GM23338 (cell line): ENCODE measurements at regions not wholly inside any gene's neighbourhood (a gene's known extent, or its start where the extent isn't known, plus 50 kb on each side); places are given as distances from the start of the nearest gene placed in this dataset.

Experiments
- ATAC-seq: fragments of 200-7000 bp; cut with Tn5 transposase; 3 replicates; pipeline ENCODE4 v1.9.1; 2020
- DNase-seq: peaks from one replicate; pipeline ENCODE4 v3.0.0-alpha.2; 2015; ENCODE audit warnings: low spot score
- H2AFZ ChIP-seq: fragments of 200-600 bp; sonication (generic); 2 replicates; pipeline ENCODE4 v1.8.0; 2016; ENCODE audit warnings: antibody characterized with exemption, mild to moderate bottlenecking, moderate library complexity
- H3F3A ChIP-seq: fragments of 200-600 bp; sonication (generic); replicated peaks from 2 replicates; pipeline ENCODE4 v1.8.0; 2017; ENCODE audit warnings: antibody characterized with exemption, mixed run types, low read depth
- H3K27ac ChIP-seq: fragments of 200-600 bp; sonication (generic); 2 replicates; pipeline ENCODE4 v1.6.1; 2016; ENCODE audit warnings: low read depth
- H3K27me3 ChIP-seq: fragments of 200-600 bp; sonication (generic); 2 replicates; pipeline ENCODE4 v1.8.0; 2016; ENCODE audit warnings: mild to moderate bottlenecking, mixed run types, moderate library complexity; ENCODE audit not compliant: insufficient read depth
- H3K36me3 ChIP-seq: fragments of 200-600 bp; sonication (generic); 2 replicates; pipeline ENCODE4 v1.8.0; 2016; ENCODE audit warnings: mild to moderate bottlenecking; ENCODE audit not compliant: insufficient read depth
- H3K4me1 ChIP-seq: fragments of 200-600 bp; sonication (generic); 2 replicates; pipeline ENCODE4 v1.8.0; 2016; ENCODE audit warnings: mild to moderate bottlenecking, moderate library complexity; ENCODE audit not compliant: insufficient read depth
- H3K4me2 ChIP-seq: fragments of 200-600 bp; sonication (generic); 2 replicates; pipeline ENCODE4 v1.7.1; 2017; ENCODE audit warnings: mixed run types
- H3K4me3 ChIP-seq: fragments of 200-600 bp; sonication (generic); 2 replicates; pipeline ENCODE4 v1.6.1; 2016; ENCODE audit warnings: mixed run types
- H3K79me2 ChIP-seq: fragments of 200-600 bp; sonication (generic); replicated peaks from 2 replicates; pipeline ENCODE4 v1.8.0; 2017; ENCODE audit warnings: mild to moderate bottlenecking; ENCODE audit not compliant: insufficient read depth
- H3K9me2 ChIP-seq: fragments of 200-600 bp; sonication (generic); 2 replicates; pipeline ENCODE4 v1.8.0; 2017; ENCODE audit not compliant: insufficient read depth
- H4K20me1 ChIP-seq: fragments of 200-600 bp; sonication (generic); replicated peaks from 2 replicates; pipeline ENCODE4 v1.8.0; 2017; ENCODE audit warnings: mild to moderate bottlenecking; ENCODE audit not compliant: insufficient read depth
- H3K27ac Mint-ChIP-seq: 2 replicates; pipeline ENCODE4 v1.8.0; 2020; ENCODE audit warnings: inconsistent platforms, mild to moderate bottlenecking, moderate library complexity, mixed read lengths
- H3K27me3 Mint-ChIP-seq: 3 replicates; pipeline ENCODE4 v1.8.0; 2022; ENCODE audit warnings: low read depth, mild to moderate bottlenecking, moderate library complexity, mixed read lengths, inconsistent platforms; ENCODE audit not compliant: insufficient read depth, poor library complexity
- H3K36me3 Mint-ChIP-seq: 3 replicates; pipeline ENCODE4 v1.8.0; 2021; ENCODE audit warnings: low read depth, mild to moderate bottlenecking, inconsistent platforms, moderate library complexity, mixed read lengths
- H3K4me1 Mint-ChIP-seq: 3 replicates; pipeline ENCODE4 v1.8.0; 2020; ENCODE audit warnings: mild to moderate bottlenecking, inconsistent platforms, mixed read lengths
- H3K4me3 Mint-ChIP-seq: 3 replicates; pipeline ENCODE4 v1.8.0; 2021; ENCODE audit warnings: moderate library complexity, mild to moderate bottlenecking, inconsistent platforms, mixed read lengths
- H3K9me3 Mint-ChIP-seq: 3 replicates; pipeline ENCODE4 v1.8.0; 2020; ENCODE audit warnings: moderate library complexity, mild to moderate bottlenecking, inconsistent platforms, mixed read lengths
- EZH2 ChIP-seq: fragments of 200-600 bp; sonication (generic); IDR thresholded peaks from one replicate; pipeline ENCODE4 v1.8.0; 2017; ENCODE audit warnings: antibody characterized with exemption, mild to moderate bottlenecking, low read depth; ENCODE audit not compliant: unreplicated experiment
- EZH2phosphoT487 ChIP-seq: fragments of 200-600 bp; sonication (generic); IDR thresholded peaks from one replicate; pipeline ENCODE4 v1.8.1; 2018; ENCODE audit warnings: antibody characterized with exemption; ENCODE audit not compliant: unreplicated experiment
- JUNB ChIP-seq: IDR thresholded peaks from one replicate; pipeline ENCODE4 v1.6.1; 2016; ENCODE audit warnings: antibody characterized with exemption; ENCODE audit not compliant: unreplicated experiment
- NANOG ChIP-seq: IDR thresholded peaks from 2 replicates; pipeline ENCODE4 v1.6.1; 2016; ENCODE audit warnings: antibody characterized with exemption, borderline replicate concordance
- POLR2AphosphoS5 ChIP-seq: IDR thresholded peaks from 2 replicates; pipeline ENCODE4 v1.6.1; 2016; ENCODE audit warnings: antibody characterized with exemption, low read depth
- STAT1 ChIP-seq: IDR thresholded peaks from one replicate; pipeline ENCODE4 v1.6.1; 2016; ENCODE audit warnings: antibody characterized with exemption; ENCODE audit not compliant: unreplicated experiment
- TF ChIP-seq, protein P1 (sequence below): IDR thresholded peaks from 2 replicates; pipeline ENCODE4 v1.6.1; 2016; ENCODE audit warnings: antibody characterized with exemption
- TF ChIP-seq, protein P2 (sequence below): IDR thresholded peaks from one replicate; pipeline ENCODE4 v1.6.1; 2018; ENCODE audit warnings: antibody characterized with exemption; ENCODE audit not compliant: unreplicated experiment
- TF ChIP-seq, protein P3 (sequence below): fragments of 250-450 bp; sonication (Bioruptor Pico); IDR thresholded peaks from 2 replicates; pipeline ENCODE4 v1.5.0; 2020; ENCODE audit warnings: mild to moderate bottlenecking, moderate library complexity

- no peak for TF ChIP-seq EZH2
- TF ChIP-seq, protein P1, sequence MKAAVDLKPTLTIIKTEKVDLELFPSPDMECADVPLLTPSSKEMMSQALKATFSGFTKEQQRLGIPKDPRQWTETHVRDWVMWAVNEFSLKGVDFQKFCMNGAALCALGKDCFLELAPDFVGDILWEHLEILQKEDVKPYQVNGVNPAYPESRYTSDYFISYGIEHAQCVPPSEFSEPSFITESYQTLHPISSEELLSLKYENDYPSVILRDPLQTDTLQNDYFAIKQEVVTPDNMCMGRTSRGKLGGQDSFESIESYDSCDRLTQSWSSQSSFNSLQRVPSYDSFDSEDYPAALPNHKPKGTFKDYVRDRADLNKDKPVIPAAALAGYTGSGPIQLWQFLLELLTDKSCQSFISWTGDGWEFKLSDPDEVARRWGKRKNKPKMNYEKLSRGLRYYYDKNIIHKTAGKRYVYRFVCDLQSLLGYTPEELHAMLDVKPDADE: no peak
These were observed 66.6 kb upstream of the ID2 start (continued) for GRCh38 chr2:8615252-8615575.

GRCh38 chr2:8615576-8616281, 66.1 kb upstream of the ID2 start:
- Histone ChIP-seq H3K27ac (no peak overlapping the region), H3K4me1 (no peaks in the 10 kb centered on the region), H4K20me1 (no peaks in the 10 kb centered on the region), H3K27me3 (no peaks in the 10 kb centered on the region), H3F3A (no peaks in the 10 kb centered on the region), H3K79me2 (no peaks in the 10 kb centered on the region), H3K36me3 (no peaks in the 10 kb centered on the region), H3K4me3 (no peak overlapping the region), H2AFZ (no peak overlapping the region), H3K4me2 (no peak overlapping the region), H3K9me2 (no peaks in the 10 kb centered on the region)
- H3K27me3 Mint-ChIP-seq: peaks cover 9% of the 10 kb centered on the region
- H3K27ac Mint-ChIP-seq: no peak overlapping the region
- TF ChIP-seq NANOG (no peak), POLR2AphosphoS5 (no peak), EZH2phosphoT487 (no peak)
- H3K4me3 Mint-ChIP-seq: no peak overlapping the region
- no peaks in the 10 kb centered on the region for H3K4me1 Mint-ChIP-seq
- ATAC-seq: no peak
- peaks cover 3% of the 10 kb centered on the region for H3K9me3 Mint-ChIP-seq
- 0 out of 3 replicates have a peak, but pooled peaks cover 3% of the 10 kb centered on the region for H3K36me3 Mint-ChIP-seq
- DNase-seq: no peak

DNA sequence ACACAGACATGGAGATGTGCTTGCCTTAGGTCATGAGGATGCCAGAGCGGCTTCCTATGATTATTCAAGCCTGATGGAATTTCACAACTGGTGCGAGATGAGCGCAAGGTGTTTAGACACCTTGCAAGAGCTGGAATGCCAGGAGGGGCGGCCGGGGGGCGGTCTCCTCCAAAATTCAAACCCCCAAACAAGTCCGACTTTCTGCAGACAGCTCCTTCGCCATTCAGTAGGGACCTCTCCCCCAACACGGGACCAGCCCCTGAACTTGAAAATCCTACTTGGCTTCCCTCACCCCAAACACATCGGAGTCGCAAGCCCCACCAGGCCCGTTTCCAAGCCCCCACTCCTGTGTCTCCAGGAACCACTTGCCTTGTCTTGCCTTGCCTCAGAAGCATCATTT, 64.8 kb upstream of the ID2 start:
- Histone ChIP-seq H3K36me3 (no peaks in the 10 kb centered on the region), H3K27ac (no peak overlapping the region), H3K27me3 (no peaks in the 10 kb centered on the region), H3K4me1 (no peaks in the 10 kb centered on the region), H3K79me2 (no peaks in the 10 kb centered on the region), H3K4me3 (no peak overlapping the region), H2AFZ (no peak overlapping the region), H3K4me2 (no peak overlapping the region), H4K20me1 (no peaks in the 10 kb centered on the region), H3K9me2 (no peaks in the 10 kb centered on the region), H3F3A (no peaks in the 10 kb centered on the region)
- DNase-seq: no peak
- Mint-ChIP-seq H3K27me3 (peaks cover 9% of the 10 kb centered on the region), H3K9me3 (no peaks in the 10 kb centered on the region), H3K27ac (no peak overlapping the region), H3K4me3 (no peak overlapping the region), H3K36me3 (no peaks in the 10 kb centered on the region), H3K4me1 (no peaks in the 10 kb centered on the region)
- ATAC-seq: no peak
- TF ChIP-seq NANOG: no peak
- TF ChIP-seq EZH2phosphoT487: no peak
- no peak for TF ChIP-seq POLR2AphosphoS5
- no peak for TF ChIP-seq JUNB
- no peak for TF ChIP-seq STAT1
- TF ChIP-seq, protein P2, sequence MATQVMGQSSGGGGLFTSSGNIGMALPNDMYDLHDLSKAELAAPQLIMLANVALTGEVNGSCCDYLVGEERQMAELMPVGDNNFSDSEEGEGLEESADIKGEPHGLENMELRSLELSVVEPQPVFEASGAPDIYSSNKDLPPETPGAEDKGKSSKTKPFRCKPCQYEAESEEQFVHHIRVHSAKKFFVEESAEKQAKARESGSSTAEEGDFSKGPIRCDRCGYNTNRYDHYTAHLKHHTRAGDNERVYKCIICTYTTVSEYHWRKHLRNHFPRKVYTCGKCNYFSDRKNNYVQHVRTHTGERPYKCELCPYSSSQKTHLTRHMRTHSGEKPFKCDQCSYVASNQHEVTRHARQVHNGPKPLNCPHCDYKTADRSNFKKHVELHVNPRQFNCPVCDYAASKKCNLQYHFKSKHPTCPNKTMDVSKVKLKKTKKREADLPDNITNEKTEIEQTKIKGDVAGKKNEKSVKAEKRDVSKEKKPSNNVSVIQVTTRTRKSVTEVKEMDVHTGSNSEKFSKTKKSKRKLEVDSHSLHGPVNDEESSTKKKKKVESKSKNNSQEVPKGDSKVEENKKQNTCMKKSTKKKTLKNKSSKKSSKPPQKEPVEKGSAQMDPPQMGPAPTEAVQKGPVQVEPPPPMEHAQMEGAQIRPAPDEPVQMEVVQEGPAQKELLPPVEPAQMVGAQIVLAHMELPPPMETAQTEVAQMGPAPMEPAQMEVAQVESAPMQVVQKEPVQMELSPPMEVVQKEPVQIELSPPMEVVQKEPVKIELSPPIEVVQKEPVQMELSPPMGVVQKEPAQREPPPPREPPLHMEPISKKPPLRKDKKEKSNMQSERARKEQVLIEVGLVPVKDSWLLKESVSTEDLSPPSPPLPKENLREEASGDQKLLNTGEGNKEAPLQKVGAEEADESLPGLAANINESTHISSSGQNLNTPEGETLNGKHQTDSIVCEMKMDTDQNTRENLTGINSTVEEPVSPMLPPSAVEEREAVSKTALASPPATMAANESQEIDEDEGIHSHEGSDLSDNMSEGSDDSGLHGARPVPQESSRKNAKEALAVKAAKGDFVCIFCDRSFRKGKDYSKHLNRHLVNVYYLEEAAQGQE: no peak
- TF ChIP-seq, protein P3, sequence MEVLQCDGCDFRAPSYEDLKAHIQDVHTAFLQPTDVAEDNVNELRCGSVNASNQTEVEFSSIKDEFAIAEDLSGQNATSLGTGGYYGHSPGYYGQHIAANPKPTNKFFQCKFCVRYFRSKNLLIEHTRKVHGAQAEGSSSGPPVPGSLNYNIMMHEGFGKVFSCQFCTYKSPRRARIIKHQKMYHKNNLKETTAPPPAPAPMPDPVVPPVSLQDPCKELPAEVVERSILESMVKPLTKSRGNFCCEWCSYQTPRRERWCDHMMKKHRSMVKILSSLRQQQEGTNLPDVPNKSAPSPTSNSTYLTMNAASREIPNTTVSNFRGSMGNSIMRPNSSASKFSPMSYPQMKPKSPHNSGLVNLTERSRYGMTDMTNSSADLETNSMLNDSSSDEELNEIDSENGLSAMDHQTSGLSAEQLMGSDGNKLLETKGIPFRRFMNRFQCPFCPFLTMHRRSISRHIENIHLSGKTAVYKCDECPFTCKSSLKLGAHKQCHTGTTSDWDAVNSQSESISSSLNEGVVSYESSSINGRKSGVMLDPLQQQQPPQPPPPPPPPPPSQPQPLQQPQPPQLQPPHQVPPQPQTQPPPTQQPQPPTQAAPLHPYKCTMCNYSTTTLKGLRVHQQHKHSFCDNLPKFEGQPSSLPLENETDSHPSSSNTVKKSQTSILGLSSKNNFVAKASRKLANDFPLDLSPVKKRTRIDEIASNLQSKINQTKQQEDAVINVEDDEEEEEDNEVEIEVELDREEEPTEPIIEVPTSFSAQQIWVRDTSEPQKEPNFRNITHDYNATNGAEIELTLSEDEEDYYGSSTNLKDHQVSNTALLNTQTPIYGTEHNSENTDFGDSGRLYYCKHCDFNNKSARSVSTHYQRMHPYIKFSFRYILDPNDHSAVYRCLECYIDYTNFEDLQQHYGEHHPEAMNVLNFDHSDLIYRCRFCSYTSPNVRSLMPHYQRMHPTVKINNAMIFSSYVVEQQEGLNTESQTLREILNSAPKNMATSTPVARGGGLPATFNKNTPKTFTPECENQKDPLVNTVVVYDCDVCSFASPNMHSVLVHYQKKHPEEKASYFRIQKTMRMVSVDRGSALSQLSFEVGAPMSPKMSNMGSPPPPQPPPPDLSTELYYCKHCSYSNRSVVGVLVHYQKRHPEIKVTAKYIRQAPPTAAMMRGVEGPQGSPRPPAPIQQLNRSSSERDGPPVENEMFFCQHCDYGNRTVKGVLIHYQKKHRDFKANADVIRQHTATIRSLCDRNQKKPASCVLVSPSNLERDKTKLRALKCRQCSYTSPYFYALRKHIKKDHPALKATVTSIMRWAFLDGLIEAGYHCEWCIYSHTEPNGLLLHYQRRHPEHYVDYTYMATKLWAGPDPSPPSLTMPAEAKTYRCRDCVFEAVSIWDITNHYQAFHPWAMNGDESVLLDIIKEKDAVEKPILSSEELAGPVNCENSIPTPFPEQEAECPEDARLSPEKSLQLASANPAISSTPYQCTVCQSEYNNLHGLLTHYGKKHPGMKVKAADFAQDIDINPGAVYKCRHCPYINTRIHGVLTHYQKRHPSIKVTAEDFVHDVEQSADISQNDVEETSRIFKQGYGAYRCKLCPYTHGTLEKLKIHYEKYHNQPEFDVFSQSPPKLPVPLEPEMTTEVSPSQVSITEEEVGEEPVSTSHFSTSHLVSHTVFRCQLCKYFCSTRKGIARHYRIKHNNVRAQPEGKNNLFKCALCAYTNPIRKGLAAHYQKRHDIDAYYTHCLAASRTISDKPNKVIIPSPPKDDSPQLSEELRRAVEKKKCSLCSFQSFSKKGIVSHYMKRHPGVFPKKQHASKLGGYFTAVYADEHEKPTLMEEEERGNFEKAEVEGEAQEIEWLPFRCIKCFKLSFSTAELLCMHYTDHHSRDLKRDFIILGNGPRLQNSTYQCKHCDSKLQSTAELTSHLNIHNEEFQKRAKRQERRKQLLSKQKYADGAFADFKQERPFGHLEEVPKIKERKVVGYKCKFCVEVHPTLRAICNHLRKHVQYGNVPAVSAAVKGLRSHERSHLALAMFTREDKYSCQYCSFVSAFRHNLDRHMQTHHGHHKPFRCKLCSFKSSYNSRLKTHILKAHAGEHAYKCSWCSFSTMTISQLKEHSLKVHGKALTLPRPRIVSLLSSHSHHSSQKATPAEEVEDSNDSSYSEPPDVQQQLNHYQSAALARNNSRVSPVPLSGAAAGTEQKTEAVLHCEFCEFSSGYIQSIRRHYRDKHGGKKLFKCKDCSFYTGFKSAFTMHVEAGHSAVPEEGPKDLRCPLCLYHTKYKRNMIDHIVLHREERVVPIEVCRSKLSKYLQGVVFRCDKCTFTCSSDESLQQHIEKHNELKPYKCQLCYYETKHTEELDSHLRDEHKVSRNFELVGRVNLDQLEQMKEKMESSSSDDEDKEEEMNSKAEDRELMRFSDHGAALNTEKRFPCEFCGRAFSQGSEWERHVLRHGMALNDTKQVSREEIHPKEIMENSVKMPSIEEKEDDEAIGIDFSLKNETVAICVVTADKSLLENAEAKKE (CRISPR knock-in tag): no peak
